Colonic mucosa (tissue), 4 donors: ENCODE measurements at regions not wholly inside any gene's neighbourhood (a gene's known extent, or its start where the extent isn't known, plus 50 kb on each side); places are given as distances from the start of the nearest gene placed in this dataset.

Experiments
- DNase-seq: peaks from one replicate; pipeline ENCODE4 v3.0.0-alpha.2; 2020
- H3K27ac ChIP-seq: fragments of 200-600 bp; one replicate; pipeline ENCODE4 v1.8.0; 2021
- H3K27me3 ChIP-seq: fragments of 200-600 bp; one replicate; pipeline ENCODE4 v1.8.0; 2021
- H3K36me3 ChIP-seq: fragments of 200-600 bp; one replicate; pipeline ENCODE4 v1.8.0; 2021
- H3K4me1 ChIP-seq: fragments of 200-600 bp; one replicate; pipeline ENCODE4 v1.8.0; 2021; ENCODE audit warnings: mild to moderate bottlenecking
- H3K4me3 ChIP-seq: fragments of 200-600 bp; one replicate; pipeline ENCODE4 v1.8.0; 2021
- H3K9ac ChIP-seq, 2 donors: one replicate each; pipeline ENCODE4 v1.7.0; 2013; ENCODE audit warnings: control low read depth in 2 of 2, low read depth in 2 of 2, low read length in 2 of 2
- H3K9me3 ChIP-seq: fragments of 200-600 bp; one replicate; pipeline ENCODE4 v1.8.0; 2021
- CTCF ChIP-seq: fragments of 200-600 bp; IDR thresholded peaks from one replicate; pipeline ENCODE4 v1.8.0; 2022; ENCODE audit warnings: antibody characterized with exemption, mild to moderate bottlenecking
- intact Hi-C: fragments of 100-400 bp; cut with DNase I; formaldehyde crosslinking; loops from one replicate; pipeline ENCODE4 v1.14.1; 2022
- donor health status: healthy.
- donor health status: DM: no; HTN: no; CAD: no.
- donor health status: DM: no; HTN: no; CAD: no.

- Histone ChIP-seq H3K4me1 (no peaks in the 10 kb centered on the region), H3K27ac (no peak overlapping the region), H3K36me3 (no peaks in the 10 kb centered on the region), H3K9ac (no peak overlapping the region), H3K4me3 (no peak overlapping the region), H3K9me3 (no peaks in the 10 kb centered on the region), H3K27me3 (no peaks in the 10 kb centered on the region)
- DNase-seq = no peak
- no peak for TF ChIP-seq CTCF
- intact Hi-C loops = no loop called here
These were observed 81.6 kb downstream of the SLC5A7 start for GRCh38 chr2:108067820-108068405.

- no peak for TF ChIP-seq CTCF
- intact Hi-C loops = no loop called here
These were observed 83.4 kb downstream of the SLC5A7 start for GRCh38 chr2:108069515-108070310.

GRCh38 chr2:108073415-108074072 is 87.2 kb downstream of the SLC5A7 start:
- Histone ChIP-seq H3K4me3 (no peak overlapping the region), H3K4me1 (no peaks in the 10 kb centered on the region), H3K9me3 (no peaks in the 10 kb centered on the region), H3K9ac (no peak overlapping the region), H3K27ac (no peak overlapping the region), H3K36me3 (no peaks in the 10 kb centered on the region), H3K27me3 (no peaks in the 10 kb centered on the region)
- no peak for TF ChIP-seq CTCF
- no peak for DNase-seq
- intact Hi-C loops = no loop called here

More at GRCh38 chr2:108069515-108070310, 83.4 kb downstream of the SLC5A7 start:
- no peaks in the 10 kb centered on the region for H3K4me1 ChIP-seq
- H3K9ac ChIP-seq = no peak overlapping the region
- no peaks in the 10 kb centered on the region for H3K9me3 ChIP-seq
- H3K4me3 ChIP-seq = no peak overlapping the region
- no peaks in the 10 kb centered on the region for H3K36me3 ChIP-seq
- no peak for DNase-seq
- no peaks in the 10 kb centered on the region for H3K27me3 ChIP-seq
- H3K27ac ChIP-seq = no peak overlapping the region

GRCh38 chr2:108074150-108074549 is 87.8 kb downstream of the SLC5A7 start:
- Histone ChIP-seq H3K36me3 (no peaks in the 10 kb centered on the region), H3K4me1 (no peaks in the 10 kb centered on the region), H3K27me3 (no peaks in the 10 kb centered on the region), H3K4me3 (no peak overlapping the region), H3K9ac (no peak overlapping the region), H3K27ac (no peak overlapping the region), H3K9me3 (no peaks in the 10 kb centered on the region)
- DNase-seq = no peak
- intact Hi-C loops = no loop called here
- no peak for TF ChIP-seq CTCF

GRCh38 chr2:108074946-108075345 is 88.6 kb downstream of the SLC5A7 start:
- Histone ChIP-seq H3K36me3 (no peaks in the 10 kb centered on the region), H3K9ac (no peak overlapping the region), H3K27me3 (no peaks in the 10 kb centered on the region), H3K4me1 (no peaks in the 10 kb centered on the region), H3K4me3 (no peak overlapping the region), H3K27ac (no peak overlapping the region), H3K9me3 (no peaks in the 10 kb centered on the region)
- intact Hi-C loops = no loop called here
- TF ChIP-seq CTCF = no peak
- no peak for DNase-seq
